Esophagus muscularis mucosa (tissue), 4 donors: ENCODE measurements at regions not wholly inside any gene's neighbourhood (a gene's known extent, or its start where the extent isn't known, plus 50 kb on each side); places are given as distances from the start of the nearest gene placed in this dataset.

Source experiments
- EP300 ChIP-seq: sonication (generic); formaldehyde crosslinking; IDR thresholded peaks from one replicate; pipeline ENCODE4 v1.6.1; 2017; ENCODE audit warnings: antibody characterized with exemption
- POLR2AphosphoS5 ChIP-seq, 2 donors: sonication (generic); formaldehyde crosslinking; IDR thresholded peaks; one replicate each; pipeline ENCODE4 v1.6.1; 2017; ENCODE audit warnings: antibody characterized with exemption in 2 of 2
- TF ChIP-seq, protein P1 (sequence below), 3 experiments: fragments of 200-600 bp in 2 of 3; fragments of 450-650 bp in 1 of 3; sonication (generic) in 2 of 3; IDR thresholded peaks; one replicate each; pipeline ENCODE4 v1.5.1; 2017 to 2019; ENCODE audit warnings: antibody characterized with exemption in 3 of 3, mild to moderate bottlenecking in 2 of 3, moderate library complexity in 1 of 3

DNA sequence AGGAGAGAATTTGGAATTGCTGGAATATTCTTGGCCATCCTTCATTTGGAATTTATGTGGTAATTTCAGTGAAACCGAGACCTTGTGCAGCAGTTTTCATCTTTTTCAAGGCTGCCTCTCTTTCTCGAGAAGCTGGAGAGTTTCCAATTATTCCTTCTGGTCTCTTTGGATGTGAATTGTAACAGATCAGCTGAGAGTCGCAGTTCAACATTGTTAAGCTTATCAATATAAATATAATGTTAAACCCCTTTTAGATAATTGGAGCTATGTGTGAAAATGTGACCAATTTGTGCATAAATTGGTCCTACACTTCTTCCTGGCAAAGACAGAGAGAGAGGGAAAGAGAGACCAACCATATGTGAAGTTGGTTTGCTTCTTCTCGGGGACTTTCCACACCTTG is 425.6 kb downstream of the TSHZ3 start:
- TF ChIP-seq, protein P1, sequence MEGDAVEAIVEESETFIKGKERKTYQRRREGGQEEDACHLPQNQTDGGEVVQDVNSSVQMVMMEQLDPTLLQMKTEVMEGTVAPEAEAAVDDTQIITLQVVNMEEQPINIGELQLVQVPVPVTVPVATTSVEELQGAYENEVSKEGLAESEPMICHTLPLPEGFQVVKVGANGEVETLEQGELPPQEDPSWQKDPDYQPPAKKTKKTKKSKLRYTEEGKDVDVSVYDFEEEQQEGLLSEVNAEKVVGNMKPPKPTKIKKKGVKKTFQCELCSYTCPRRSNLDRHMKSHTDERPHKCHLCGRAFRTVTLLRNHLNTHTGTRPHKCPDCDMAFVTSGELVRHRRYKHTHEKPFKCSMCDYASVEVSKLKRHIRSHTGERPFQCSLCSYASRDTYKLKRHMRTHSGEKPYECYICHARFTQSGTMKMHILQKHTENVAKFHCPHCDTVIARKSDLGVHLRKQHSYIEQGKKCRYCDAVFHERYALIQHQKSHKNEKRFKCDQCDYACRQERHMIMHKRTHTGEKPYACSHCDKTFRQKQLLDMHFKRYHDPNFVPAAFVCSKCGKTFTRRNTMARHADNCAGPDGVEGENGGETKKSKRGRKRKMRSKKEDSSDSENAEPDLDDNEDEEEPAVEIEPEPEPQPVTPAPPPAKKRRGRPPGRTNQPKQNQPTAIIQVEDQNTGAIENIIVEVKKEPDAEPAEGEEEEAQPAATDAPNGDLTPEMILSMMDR (IDR thresholded peaks at IDR 0.05): no peak
- no peak for TF ChIP-seq EP300
- no peak for TF ChIP-seq POLR2AphosphoS5 (IDR thresholded peaks at IDR 0.05)
